Ecto neural progenitor cell (in vitro differentiated cells): ENCODE measurements at regions not wholly inside any gene's neighbourhood (a gene's known extent, or its start where the extent isn't known, plus 50 kb on each side); places are given as distances from the start of the nearest gene placed in this dataset.

Experiments
- DNase-seq: peaks from one replicate; pipeline ENCODE4 v3.0.0-alpha.2; 2018; ENCODE audit warnings: low spot score

DNA sequence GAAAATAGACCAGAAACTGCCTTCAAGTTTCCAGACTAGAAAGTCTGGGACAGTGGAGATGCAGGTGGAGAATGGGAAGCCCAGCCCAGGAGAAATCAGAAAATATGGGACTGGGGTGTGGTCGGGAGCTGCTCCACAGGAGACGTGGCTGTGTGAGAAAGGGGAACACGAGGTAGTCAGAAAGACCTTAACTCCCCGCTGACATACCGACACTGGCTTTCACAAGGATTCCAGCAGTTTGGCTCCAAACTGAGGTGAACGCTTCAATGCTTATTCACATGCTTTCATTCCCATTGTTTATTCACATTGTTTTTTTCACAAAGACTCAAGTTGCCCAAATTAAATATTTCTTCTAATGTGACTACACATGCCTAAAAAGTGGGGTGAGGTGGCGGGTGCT is 111.5 kb upstream of the SLCO3A1 start:
- DNase-seq: no peak

DNA sequence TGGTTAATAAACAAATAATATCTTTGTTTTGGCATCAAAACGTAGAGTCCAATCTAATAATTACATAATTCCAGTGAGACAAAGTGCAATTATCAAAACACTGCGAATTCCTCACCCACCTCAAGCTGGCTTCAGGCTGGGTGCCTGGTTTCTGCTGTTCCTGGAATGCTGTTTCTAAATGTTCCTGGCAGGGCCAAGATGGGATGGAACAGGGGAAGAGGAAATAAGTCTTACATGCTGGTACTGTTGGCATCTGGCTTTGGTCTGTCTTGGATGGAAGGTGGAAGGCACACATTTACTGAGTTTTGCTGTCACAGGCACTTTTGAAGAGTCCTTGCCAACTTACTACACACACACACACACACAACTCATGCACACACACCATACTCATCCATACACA is 101.9 kb upstream of the SLCO3A1 start:
- DNase-seq: no peak

DNA sequence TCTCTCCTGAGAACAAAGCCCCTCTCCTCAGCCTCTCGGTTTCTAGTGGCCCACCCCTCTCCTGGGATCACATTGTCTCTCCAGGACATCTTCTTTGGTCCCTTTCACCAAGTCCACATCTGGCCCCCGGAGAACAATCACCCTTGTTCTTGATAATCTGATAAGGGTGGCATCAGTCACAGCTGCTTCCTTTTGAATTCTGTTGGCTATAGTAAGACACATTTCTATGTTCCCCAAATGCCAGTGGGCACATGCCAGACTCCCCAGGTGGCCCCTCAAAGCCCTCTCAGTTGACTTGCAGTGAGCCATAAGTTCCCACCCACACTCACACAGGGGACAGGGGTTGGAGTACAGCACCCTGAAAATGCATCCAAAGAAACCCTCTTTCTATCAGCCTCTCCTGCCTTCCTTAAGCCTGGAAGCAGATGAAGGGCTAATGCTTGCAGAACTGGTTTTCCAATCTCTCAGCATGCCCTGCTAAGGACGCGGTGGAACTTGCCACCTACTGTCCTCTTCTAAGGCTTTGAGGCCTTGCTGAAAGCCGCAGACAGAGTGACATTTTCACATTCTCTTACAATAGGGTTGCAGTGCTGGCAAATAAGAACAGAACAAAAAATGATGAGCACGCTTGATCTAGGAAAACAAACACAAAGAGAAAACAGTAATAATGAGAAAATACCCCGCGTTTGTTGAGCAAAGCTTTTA is 101.3 kb upstream of the SLCO3A1 start:
- no peak for DNase-seq

DNA sequence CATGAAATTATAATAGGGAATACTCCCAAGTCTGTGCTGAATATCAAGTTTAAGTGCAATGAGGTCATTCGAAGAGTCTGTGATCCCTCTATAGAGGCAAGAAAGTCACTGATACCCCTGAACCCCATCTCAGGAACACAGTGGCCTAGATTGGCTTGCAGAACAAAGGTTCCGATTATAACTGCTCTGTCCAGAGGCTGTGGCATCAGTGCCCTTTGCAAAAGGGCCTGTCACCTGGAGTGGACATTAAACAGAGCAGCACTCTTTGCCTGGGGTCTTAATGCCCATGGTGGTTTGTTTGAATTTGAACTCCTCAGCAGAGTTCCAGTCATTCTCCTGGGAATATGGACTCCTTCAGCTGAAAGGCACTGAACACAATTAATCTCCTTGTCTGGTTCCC is 93.9 kb upstream of the SLCO3A1 start:
- no peak for DNase-seq

DNA sequence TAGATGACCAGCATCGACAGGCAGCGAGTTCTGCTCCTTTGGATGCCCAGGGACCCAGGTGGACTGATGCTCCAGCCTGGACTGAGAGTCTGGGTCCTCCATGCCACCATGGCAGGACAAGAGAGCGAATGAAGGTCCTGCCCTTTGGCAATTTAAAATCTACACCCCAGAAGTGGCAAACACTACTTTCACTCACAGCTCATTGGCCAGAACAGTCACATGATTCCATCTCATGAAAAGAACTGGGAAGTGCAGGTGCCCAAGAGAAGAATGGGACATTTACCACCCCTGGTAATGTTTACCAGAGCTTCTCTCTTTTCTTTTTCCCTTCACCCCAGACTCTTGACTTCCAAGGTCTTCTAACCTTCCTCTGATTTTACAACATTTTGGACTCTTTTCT is 87.8 kb upstream of the SLCO3A1 start:
- DNase-seq: no peak

DNA sequence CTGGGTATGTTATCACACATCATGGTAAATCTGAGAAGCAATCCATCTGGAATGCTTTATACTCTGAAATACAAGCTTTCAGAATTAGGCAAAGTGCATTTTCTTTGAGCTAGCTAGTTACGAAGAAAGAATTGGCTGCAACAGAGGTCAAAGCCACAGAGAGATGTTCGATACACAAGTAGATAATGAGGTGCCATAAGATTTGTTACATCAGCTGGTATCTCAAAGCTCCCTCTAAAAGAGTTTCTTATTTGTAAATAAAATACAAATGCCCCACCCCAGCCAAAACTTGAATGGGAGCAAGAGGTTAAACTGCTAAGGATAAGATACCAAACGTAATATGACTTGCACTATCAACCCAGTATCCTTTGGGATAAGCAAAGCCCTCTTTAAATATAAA is 84.0 kb upstream of the SLCO3A1 start:
- DNase-seq: no peak

DNA sequence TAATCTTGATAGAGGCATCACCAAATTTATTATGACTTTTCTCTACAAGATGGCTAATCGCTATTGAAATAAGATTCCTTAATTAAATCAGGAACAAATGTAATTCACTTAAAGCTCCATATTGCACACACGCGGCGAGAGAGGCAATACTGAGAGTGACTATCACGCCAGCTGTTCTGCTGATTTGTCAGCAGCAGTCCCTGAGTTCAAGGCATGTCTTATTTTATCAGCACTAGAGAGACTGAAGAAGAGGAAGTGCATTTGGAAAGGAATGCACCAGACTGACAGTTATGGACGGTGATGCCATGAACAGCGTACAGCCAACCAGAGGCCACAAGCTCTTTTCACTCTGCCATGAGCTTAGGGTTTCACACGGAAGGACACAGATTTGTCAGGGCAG is 83.6 kb upstream of the SLCO3A1 start:
- DNase-seq: no peak

DNA sequence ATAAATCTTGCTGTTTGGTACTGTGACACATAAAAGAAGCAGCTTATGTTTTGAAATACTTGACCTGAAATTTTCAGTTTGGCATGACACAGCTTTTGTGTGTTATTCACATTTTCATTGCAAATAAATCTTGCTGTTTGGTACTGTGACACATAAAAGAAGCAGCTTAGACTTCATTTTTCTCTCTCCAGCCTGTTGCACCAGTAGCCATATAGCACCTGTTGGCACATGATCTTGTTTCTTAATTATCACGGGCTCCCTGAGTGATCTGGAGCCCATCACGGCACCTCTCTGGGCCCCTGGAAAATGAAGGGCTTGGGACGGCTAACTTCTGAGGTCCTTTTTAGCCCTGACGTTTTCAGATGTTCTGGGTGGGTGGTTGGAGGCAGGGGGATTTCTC is 77.4 kb upstream of the SLCO3A1 start:
- DNase-seq: no peak

DNA sequence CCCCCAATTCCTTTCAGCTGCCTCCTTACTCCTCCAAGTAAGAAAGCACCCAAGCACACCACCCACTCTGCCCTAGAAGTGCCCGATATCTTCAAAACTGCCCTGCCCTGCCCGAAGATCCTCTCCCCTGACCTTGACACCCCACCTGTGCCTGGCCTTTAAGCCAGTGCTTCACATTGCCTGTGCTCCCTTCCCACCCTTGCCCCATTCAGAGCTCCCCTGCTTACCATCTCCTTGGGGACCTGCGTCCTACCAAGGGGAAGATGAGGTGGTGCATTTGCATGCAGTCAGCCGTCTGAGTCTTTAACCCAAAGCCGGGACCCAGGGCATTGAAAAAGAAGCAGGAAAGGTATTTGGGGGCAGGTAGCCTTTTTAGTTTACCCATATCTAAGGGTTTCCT is 73.5 kb upstream of the SLCO3A1 start:
- DNase-seq: no peak

DNA sequence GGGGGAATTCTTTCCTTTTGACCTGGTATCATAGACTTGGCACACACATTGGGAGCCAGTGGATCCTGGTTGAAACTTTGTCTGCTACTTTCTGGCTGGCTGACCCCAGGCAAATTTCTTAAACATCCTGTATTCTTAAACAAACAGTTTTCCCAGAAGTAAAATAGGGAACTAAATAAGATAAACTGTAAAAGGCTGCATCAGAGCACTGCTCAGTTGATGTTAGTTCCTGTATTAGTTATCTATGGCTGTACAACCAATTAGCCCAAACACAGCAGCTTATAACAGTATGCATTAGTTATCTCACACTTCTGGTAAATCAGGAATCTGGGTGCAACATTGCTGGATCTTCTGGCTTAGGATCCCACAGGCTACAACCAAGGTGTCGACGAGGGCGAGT is 73.1 kb upstream of the SLCO3A1 start:
- no peak for DNase-seq

DNA sequence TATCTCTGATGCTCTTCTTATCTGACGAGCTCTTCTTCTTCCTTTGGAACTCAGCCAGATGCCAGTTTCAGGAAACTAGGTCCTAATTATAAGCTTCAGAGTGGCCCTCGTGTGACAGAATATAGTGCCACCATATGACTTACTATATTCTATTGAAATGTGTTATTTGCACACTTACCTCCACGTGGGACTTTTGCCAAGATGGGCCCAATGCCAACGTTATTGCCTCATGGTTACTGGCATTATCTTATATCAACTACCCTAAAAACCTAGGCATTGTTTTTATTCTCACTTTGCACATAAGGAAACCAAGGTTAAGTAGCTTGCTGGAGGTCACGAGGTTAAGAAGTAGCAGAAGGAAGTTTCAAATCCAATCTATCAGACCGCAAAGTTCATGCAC is 71.3 kb upstream of the SLCO3A1 start:
- no peak for DNase-seq

DNA sequence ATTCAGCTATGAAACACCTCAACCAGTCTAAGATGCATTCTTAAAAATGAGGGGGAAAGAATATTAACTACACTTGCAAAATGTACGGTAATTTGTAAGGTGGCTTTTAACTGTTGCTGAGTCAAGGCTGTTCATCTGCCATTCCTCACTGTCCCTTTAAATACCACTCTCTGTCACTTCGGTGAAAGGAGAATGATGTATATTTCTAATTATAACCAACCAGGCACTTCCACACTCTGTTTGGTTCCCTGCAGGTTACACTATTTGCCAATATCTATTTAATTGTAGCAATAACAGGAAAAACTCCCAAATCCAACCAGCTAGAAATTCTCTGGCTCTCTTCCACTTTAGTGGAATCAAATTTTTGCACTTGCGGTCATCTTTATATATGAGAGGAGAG is 70.5 kb upstream of the SLCO3A1 start:
- DNase-seq: no peak

DNA sequence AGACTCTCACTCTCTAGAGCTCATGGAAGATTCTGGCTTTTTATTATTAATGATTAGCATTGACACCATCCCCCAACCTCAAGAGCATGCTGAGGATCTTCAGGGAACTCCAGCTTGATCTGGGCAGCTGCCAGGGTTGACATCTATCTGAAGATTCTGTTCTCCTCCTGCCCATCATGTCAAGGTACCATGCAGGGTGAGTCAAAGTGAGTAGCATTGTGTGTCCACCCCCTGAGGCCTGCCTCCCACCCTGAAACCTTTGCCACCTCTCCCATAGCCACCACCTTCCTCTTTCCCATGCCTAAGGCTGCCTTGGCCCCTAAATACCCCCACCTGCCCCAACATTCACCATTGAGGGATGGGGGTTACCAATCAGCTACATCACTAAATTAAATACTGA is 70.1 kb upstream of the SLCO3A1 start:
- DNase-seq: no peak

DNA sequence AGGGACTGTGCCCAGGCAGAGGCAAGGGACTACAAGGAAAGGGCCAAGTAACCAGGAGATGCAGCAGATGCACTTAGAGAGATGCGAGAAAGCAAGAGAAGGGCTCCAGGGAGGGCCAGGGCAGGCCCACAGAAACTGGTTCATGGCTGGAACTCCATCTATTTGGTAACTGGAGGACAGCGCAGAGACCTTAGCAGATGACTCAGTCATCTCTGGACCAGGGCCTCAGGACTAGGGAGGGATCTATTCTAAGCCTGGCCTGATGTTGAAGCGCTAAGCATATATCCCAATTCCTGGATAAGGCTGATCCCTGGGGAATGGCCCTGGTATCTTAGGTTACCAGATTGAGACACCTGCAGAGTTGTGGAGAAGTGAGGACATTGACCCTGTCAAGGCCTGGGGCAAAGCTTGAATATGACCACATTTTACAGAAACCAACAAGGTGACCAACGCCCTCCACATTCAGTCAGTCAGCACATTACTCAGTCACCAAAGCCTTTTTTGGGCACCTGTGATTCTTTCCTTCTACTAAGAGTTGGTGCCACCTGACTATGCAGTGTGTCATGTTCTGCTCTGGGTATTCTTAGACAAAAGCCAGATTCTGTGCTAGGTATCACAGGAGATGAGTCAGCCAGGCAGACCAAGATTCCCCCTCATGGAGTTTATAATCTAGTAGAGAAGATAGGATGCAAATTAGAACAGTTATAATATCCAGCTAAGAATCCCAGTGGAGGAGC is 68.4 kb upstream of the SLCO3A1 start:
- no peak for DNase-seq

DNA sequence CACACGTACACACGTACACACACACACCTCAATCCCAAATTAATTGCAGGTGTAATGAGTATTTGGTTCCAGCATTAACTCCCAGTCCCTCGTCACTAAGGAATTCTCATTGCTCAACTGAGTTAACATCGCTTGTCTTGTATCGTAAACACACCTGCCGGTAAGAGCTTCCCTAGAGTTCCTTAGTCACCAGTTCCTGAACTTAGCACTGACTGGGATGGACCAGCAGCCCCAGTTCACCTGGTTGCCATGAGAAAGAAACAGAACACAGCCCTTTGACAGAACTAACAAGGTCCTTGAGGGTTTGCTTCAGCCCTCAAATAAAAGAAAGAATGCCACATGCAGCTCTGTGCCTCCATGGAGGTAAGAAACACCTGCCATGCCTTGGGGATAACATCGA is 66.3 kb upstream of the SLCO3A1 start:
- no peak for DNase-seq

DNA sequence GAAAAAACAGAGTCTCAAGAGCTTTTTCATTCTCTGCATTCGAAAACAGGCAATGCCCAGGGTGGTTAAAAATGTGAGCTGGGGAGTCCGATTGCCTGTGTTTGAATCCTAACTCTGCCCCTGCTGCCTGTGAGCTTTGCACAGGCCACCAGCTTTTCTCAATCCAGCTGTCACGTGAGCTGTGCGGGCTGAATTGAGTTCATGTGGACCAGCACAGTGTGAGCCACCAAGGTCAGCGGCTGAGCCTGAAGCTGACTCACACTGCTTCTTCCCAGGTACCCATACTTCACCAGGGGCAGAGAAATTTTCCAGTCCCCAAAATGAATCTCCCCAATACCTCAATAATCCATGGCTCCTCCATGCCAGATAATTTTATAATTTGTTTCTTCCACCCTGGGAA is 64.4 kb upstream of the SLCO3A1 start:
- DNase-seq: no peak

DNA sequence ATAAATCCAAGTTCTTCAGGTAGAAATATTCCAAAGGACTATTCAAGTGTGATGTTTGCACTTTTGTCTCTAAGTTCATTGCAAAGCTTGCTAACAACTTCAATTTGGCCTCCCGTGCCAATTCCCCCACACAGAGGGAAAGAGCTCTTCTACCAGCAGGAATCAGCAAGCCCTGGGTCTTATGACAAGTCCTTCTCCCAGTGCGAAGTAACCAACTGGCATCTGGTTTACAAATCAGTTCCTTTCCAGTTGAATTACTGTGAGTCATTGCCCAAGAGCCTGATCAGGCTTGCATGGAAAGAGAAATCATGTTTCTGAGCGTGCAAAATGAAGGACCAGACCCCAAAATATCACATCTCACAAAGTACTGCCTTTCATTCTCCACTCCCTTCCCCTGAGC is 62.7 kb upstream of the SLCO3A1 start:
- DNase-seq: no peak

DNA sequence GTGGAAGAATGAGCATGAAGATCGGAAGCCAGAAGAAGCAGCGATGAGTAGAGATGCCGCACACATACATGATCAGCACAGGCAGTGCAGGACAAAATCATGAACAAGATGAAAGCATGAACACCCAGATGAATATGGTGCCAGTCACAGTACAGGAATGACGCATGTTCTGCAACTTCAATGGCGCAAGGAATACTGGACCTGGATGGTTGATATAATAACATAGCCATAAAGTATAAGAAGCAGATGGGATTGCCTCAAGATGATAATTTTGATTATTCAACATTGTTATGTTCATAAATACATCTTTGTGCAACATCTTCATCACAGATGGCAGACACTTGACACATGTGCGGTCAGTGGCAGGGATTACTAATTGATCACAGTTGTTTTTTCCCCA is 59.7 kb upstream of the SLCO3A1 start:
- no peak for DNase-seq

DNA sequence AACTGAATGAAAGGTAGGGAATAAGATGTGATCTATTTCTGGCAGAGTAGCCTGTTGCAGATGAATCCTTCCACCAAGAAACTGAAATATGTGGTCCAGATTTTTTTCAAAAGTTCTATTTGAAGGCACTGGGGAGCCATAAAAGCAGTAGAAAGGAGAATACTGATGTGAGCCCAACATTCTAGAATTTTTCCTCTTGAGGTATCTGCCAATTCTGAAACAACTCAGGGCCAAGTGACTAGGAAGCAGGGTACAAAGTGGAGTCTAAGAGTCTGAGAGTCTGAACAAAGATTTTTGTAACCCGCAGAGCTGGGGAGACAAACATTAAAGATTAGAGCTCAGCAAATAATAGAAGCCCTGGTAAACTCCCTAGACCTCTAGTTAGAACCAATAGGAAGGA is 58.3 kb upstream of the SLCO3A1 start:
- no peak for DNase-seq

DNA sequence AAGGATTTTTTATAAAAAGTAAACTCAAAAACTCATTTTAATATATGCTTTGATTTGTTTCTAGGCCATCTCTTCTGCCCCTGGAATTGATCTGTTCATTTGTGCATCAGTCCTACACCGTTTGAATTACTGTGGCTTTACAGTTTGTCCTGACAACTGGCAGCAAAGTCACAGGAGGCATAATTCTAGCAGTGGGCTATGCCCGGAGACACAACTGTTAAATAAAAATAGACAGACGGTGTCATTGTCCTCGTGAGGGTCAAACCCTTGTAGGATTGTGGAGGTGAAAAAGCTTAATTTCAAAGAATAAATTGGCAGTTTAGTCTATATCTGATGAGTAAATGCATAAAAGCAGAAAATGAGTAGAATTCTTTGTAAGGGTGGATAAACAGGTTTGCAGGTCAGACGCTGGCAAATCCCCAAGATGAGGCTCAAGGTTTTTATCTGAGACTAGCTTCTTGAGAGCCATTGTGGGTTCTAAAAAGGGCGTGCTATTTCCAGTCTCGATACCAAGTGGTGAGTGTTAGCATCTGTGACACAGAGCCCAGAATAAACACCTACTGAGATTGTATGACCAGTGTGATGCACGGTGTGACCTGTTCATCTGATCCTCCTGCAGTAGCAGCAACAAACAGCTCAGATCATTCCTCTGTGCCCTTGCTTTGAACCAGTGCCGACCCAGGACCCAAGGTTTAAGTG is 51.5 kb upstream of the SLCO3A1 start:
- no peak for DNase-seq

DNA sequence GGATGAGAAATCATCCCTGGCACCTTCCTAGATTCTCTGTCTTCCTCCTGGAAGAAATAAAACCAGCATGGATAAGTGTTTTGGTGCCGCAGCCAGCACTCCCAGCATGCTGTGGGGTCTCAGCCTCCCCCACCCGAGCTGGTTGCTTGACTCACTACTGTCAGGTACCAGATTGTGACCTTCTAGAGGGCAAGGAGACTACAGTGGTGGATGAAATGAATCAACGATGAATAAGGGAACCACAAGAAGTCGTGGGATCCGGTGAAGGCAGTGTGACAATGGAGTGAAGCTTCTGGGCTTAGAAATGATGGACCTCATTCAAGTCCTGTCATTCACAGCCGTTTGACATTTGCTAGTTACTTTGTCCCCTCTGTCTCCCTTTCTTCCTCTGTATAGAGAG is 50.2 kb upstream of the SLCO3A1 start:
- DNase-seq: no peak
